HG03575 (cell line): ENCODE measurements at regions not wholly inside any gene's neighbourhood (a gene's known extent, or its start where the extent isn't known, plus 50 kb on each side); places are given as distances from the start of the nearest gene placed in this dataset.
"Not testable (repeated sequence)": the region's sequence is repeated elsewhere in the genome, so short reads cannot be mapped to it uniquely, and the experiment has no call there.

Experiments
- ATAC-seq: cut with Tn5 transposase; IDR thresholded peaks from one replicate; pipeline ENCODE4 v1.9.1; 2021; ENCODE audit not compliant: unreplicated experiment, insufficient number of reproducible peaks, low FRiP score; ENCODE audit errors: extremely low read depth

DNA sequence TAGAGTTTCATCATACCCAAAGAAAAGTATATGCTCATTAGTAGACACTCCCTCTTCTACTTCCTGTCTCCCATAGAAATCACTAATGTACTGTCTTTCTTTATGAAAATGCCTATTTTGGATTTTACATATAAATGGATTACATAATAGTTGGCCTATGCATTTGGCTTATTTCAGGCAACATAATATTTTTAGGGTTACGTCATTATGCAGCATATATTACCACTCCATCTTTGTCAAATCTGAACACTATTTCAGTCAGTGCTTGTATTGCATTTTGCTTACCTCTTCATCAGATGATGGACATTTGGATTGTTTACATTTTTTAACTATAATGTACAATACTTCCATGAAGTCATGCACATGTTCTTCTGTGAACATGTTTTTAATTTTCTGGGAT, 1406.1 kb downstream of the LRFN5 start:
- ATAC-seq, result no peak

DNA sequence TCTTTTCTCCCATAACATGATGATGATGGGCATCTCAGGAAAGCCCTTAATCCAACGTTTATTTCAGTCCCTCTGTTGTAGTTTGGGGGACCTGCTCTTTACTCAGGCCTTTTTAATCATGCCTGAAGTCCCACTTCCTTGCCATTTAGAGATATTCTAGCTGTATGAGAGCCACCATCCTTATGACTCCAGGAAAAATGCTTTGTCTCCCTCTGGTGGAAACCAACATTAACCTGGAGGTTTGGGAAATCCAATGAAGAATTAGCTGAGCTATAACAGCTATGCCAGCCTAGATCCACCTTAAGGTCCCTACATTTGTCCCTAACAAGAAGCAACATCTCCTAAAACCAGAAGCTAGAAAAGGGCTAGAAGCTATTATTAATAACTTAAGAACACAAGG, 1399.1 kb downstream of the LRFN5 start:
- no peak for ATAC-seq

- ATAC-seq, result no peak
Observed at GRCh38 chr14:43003845-43004244, 1397.2 kb downstream of the LRFN5 start.

GRCh38 chr14:43001731-43002130, 1395.1 kb downstream of the LRFN5 start:
- no peak for ATAC-seq

DNA sequence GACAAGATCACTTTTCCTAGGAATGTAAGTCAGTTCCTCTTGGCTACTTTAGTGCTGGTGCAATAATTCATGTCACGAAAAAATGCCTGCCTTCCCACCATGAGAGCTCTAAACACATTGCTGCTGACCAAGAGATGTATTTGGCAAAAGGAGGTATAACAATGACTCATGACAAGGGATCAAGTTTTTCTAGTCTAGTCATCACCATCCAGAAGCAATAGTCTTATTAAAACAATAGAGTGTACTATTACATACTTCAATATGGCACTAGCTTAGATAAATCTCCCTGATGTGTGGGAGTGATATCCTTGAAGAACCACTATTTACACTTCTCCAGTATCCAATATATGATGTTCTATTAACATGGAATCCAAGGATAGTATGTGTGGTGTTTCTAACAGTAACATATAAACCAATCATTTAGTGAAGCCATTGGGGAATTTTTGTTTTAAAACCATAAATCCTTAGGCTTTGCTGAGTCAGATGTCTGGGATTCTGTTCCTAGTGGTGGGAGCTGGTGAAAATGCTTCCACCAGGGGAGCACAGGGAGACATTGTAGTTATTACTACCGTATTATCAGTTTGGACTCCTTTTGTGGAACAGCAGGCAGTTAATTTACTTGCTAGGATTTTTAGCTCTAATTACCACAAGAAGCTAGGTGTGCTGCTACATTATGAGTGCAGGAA, 1387.5 kb downstream of the LRFN5 start:
- no peak for ATAC-seq

- no peak for ATAC-seq
Observed at GRCh38 chr14:42992930-42993329, 1386.3 kb downstream of the LRFN5 start.

GRCh38 chr14:42980419-42980818, 1373.7 kb downstream of the LRFN5 start:
- no peak for ATAC-seq

DNA sequence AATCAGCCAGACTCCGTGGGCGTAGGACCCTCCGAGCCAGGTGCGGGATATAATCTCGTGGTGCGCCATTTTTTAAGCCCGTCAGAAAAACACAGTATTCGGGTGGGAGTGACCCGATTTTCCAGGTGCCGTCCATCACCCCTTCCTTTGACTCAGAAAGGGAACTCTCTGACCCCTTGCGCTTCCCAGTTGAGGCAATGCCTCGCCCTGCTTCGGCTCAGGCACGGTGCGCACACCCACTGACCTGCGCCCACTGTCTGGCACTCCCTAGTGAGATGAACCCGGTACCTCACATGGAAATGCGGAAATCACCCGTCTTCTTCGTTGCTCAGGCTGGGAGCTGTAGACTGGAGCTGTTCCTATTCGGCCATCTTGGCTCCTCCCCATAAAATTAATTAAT, 1366.5 kb downstream of the LRFN5 start:
- ATAC-seq, result not testable (repeated sequence)

GRCh38 chr14:42965512-42965911, 1358.8 kb downstream of the LRFN5 start:
- ATAC-seq, result no peak

GRCh38 chr14:42961509-42961908, 1354.8 kb downstream of the LRFN5 start:
- no peak for ATAC-seq

- no peak for ATAC-seq
Observed at GRCh38 chr14:42950363-42950762, 1343.7 kb downstream of the LRFN5 start.

DNA sequence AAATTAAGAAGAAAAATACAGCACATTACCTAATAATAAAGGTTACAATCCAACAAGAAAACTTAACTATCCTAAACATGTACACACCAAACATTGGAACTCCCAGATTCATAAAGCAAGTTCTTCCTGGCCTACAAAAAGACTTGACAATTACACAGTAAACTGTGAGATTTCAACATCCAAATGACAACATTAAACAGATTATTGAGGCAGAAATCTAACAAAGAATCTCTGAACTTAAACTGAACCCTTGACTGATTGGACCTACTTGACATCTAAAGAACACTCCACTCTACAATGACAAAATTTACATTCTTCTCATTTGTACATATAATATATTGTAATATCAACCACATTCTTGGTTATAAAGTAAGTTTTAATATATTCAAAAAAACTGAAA, 1341.3 kb downstream of the LRFN5 start:
- ATAC-seq, result no peak

DNA sequence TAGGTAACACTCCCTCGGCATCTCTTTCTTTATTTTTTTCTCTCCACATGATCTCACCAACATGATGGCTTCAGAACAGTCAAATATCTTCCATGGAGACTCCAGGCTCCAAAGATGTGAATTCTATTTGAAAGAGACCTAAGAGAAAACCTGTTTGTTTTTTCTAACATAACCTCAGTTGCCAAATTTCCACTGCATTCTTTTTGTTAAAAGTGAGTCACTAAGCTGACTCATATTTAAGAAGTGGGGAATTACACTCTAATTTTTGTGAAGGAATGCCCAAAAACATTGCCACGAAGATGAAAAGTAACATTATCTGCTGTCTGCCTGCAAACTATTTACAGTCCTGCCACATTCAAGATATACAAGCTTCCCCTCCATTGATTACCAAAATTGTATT, 1337.6 kb downstream of the LRFN5 start:
- ATAC-seq, result no peak

DNA sequence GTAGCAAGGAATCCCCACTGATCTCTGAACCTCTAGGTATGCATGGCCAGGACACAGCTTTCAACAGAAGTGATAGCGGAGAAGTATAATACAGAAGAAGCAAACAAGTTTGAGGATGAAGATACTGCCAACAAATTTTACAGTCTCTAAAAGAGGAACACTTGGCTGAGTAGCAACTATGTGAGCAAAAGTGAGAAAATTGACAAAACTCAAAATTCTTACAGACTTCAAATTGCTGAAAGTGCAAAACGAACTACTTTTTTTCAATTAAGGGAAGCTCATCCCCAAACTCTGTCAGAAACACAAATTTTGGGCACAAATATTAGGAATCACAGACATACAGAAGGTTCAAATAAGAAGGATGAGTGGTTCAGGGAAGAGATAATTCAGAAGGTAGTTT, 1324.6 kb downstream of the LRFN5 start:
- no peak for ATAC-seq

DNA sequence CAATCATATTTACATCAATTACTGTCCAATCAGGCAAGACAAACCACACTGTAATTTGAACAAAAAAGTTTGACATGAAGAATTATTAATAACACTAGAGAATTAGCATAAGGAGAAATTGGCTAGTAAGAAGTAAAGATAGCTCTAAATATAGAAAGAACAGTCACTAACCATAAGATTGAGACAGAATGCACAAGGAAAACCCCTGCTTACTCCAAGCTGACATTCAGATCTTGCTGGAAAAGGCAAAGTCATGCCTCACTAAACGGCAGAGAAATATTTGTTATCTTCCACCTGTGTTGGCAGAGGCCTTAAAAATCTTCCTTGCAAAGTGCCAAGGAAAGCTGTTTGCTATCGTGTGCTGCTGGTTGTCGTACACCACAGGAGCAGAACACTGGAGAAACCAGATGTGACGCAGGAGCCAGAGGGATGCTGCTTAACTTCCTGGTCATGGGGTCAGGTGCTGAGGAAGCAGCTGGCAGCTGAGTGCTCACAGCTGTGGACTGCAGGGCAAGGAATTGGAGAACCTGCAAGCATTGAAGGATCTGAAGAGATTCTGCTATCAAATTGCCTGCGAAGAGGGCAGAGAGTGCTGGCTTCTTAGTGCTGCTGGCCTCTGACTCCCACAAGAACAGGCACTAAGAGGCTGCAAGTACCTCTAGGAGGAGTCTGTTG, 1323.3 kb downstream of the LRFN5 start:
- ATAC-seq, result no peak

DNA sequence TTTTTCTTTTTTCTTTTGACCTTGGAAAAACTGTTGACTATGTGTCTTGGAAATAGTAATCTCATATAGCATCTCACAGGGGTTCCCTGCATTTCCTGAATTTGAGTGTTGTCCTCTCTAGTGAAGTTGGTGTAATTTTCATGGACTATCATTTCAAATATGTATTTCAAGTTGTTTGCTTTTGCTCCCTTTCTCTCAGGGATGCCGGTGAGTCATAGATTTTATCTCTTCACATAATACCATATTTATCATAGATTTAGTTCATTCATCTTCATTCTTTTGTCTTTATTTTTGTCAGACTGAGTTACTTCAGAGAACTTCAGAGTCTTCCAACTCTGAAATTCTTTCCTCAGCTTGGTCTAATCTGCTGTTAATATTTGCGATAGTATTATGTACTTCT, 1320.6 kb downstream of the LRFN5 start:
- no peak for ATAC-seq

GRCh38 chr14:42921901-42922300, 1315.2 kb downstream of the LRFN5 start:
- ATAC-seq, result no peak

DNA sequence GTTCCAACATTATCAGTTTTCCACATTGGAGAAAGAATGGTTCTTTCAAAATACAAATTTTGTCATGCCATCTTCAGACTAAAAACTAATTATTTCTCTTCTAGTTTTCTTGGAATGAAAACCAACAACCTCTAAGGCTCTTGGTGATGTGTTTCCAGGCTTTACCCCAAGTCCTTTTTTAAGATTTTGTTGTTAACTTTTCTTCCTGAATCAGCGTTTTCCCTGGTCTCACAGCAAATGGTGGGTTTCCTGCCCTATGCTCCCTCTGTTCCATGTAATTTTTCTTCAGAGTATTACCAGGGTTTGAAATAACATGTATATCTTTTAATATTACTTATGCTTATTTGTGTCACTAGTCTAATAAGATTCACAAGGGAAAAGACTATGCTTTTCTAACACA, 1311.9 kb downstream of the LRFN5 start:
- ATAC-seq, result no peak

GRCh38 chr14:42911642-42912041, 1305.0 kb downstream of the LRFN5 start:
- ATAC-seq, result no peak

- no peak for ATAC-seq
Observed at GRCh38 chr14:42909659-42910058, 1303.0 kb downstream of the LRFN5 start.

DNA sequence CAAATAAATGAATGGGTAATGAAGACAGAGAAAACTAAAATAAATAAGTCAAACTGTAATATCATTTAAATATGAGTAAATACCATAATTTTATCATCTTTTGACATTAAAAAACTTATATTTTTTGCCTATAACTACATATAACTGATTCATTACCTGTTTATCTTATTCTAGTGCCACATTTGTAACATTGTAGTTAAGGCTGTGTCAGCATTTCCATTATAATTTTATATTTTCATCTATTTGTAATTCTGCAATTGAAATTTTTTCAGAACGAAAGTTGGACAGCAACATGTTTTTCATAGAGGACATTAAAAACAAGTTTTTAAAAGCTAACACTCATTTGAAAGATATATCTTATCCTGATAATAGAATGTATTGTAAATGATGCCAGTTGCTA, 1286.5 kb downstream of the LRFN5 start:
- no peak for ATAC-seq
